ENCODE measurements at regions not wholly inside any gene's neighbourhood (a gene's known extent, or its start where the extent isn't known, plus 50 kb on each side); places are given as distances from the start of the nearest gene placed in this dataset.

GRCh38 chr9:84435902-84436301, 95.3 kb upstream of the SLC28A3 start:
- Histone ChIP-seq H3K27me3 (ENCODE audit: insufficient read depth, low read length) (no peaks in the 10 kb centered on the region), H3K4me2 (ENCODE audit: low read length) (no peak overlapping the region), H3K27ac (ENCODE audit: low read depth, low read length, poor library complexity, severe bottlenecking) (no peak overlapping the region), H3F3A (ENCODE audit: insufficient read depth, low read length) (no peaks in the 10 kb centered on the region), H3K9me2 (ENCODE audit: low read depth, low read length) (no peaks in the 10 kb centered on the region), H4K20me1 (ENCODE audit: insufficient read depth, low read length) (no peaks in the 10 kb centered on the region), H3K9ac (ENCODE audit: low read length) (no peak overlapping the region), H3K4me1 (ENCODE audit: insufficient read depth, low read length, severe bottlenecking) (no peaks in the 10 kb centered on the region), H3K9me3 (ENCODE audit: low read length) (no peaks in the 10 kb centered on the region), H3K4me3 (ENCODE audit: low read depth, low read length, poor library complexity, severe bottlenecking) (no peak overlapping the region), H3K79me2 (ENCODE audit: insufficient read depth, low read length) (no peaks in the 10 kb centered on the region), H3K36me3 (ENCODE audit: insufficient read depth, low read length) (no peaks in the 10 kb centered on the region), H2AFZ (ENCODE audit: low read length) (no peak overlapping the region)
- TF ChIP-seq CTCF (IDR thresholded peaks at IDR 0.05; ENCODE audit: low read length), result no peak
- no peak for TF ChIP-seq EZH2 (IDR thresholded peaks at IDR 0.05; ENCODE audit: borderline replicate concordance, low read length)

GRCh38 chr9:84436386-84437109, 96.0 kb upstream of the SLC28A3 start:
- Histone ChIP-seq H4K20me1 (ENCODE audit: insufficient read depth, low read length) (no peaks in the 10 kb centered on the region), H3K4me1 (ENCODE audit: insufficient read depth, low read length, severe bottlenecking) (no peaks in the 10 kb centered on the region), H3K9me3 (ENCODE audit: low read length) (no peaks in the 10 kb centered on the region), H3K27ac (ENCODE audit: low read depth, low read length, poor library complexity, severe bottlenecking) (no peak overlapping the region), H3K4me2 (ENCODE audit: low read length) (no peak overlapping the region), H3K9me2 (ENCODE audit: low read depth, low read length) (no peaks in the 10 kb centered on the region), H3K9ac (ENCODE audit: low read length) (no peak overlapping the region), H3F3A (ENCODE audit: insufficient read depth, low read length) (no peaks in the 10 kb centered on the region), H3K27me3 (ENCODE audit: insufficient read depth, low read length) (no peaks in the 10 kb centered on the region), H3K4me3 (ENCODE audit: low read depth, low read length, poor library complexity, severe bottlenecking) (no peak overlapping the region), H2AFZ (ENCODE audit: low read length) (no peak overlapping the region), H3K79me2 (ENCODE audit: insufficient read depth, low read length) (no peaks in the 10 kb centered on the region), H3K36me3 (ENCODE audit: insufficient read depth, low read length) (no peaks in the 10 kb centered on the region)
- TF ChIP-seq CTCF (IDR thresholded peaks at IDR 0.05; ENCODE audit: low read length), result no peak
- no peak for TF ChIP-seq EZH2 (IDR thresholded peaks at IDR 0.05; ENCODE audit: borderline replicate concordance, low read length)

GRCh38 chr9:84438391-84438790, 97.8 kb upstream of the SLC28A3 start:
- no peak overlapping the region for H3K4me2 ChIP-seq (ENCODE audit: low read length)
- no peaks in the 10 kb centered on the region for H3K9me2 ChIP-seq (ENCODE audit: low read depth, low read length)
- H3K4me1 ChIP-seq (ENCODE audit: insufficient read depth, low read length, severe bottlenecking), result no peaks in the 10 kb centered on the region
- no peak overlapping the region for H3K9ac ChIP-seq (ENCODE audit: low read length)
- no peaks in the 10 kb centered on the region for H3K36me3 ChIP-seq (ENCODE audit: insufficient read depth, low read length)
- H3K27ac ChIP-seq (ENCODE audit: low read depth, low read length, poor library complexity, severe bottlenecking), result no peak overlapping the region
- TF ChIP-seq CTCF (IDR thresholded peaks at IDR 0.05; ENCODE audit: low read length), result no peak
- no peak for TF ChIP-seq EZH2 (IDR thresholded peaks at IDR 0.05; ENCODE audit: borderline replicate concordance, low read length)
- H3K9me3 ChIP-seq (ENCODE audit: low read length), result no peaks in the 10 kb centered on the region
- H3K4me3 ChIP-seq (ENCODE audit: low read depth, low read length, poor library complexity, severe bottlenecking), result no peak overlapping the region
- H2AFZ ChIP-seq (ENCODE audit: low read length), result no peak overlapping the region
- H3K79me2 ChIP-seq (ENCODE audit: insufficient read depth, low read length), result no peaks in the 10 kb centered on the region
- no peaks in the 10 kb centered on the region for H3F3A ChIP-seq (ENCODE audit: insufficient read depth, low read length)
- no peaks in the 10 kb centered on the region for H4K20me1 ChIP-seq (ENCODE audit: insufficient read depth, low read length)
- no peaks in the 10 kb centered on the region for H3K27me3 ChIP-seq (ENCODE audit: insufficient read depth, low read length)

All from OCI-LY1 (cell line).